SK-N-SH (cell line): ENCODE measurements at regions not wholly inside any gene's neighbourhood (a gene's known extent, or its start where the extent isn't known, plus 50 kb on each side); places are given as distances from the start of the nearest gene placed in this dataset.

Source experiments
- CTCF ChIA-PET: fragments of 300-600, 350-600 bp; formaldehyde crosslinking; extraction: SDS; loops from one replicate; lab custom pipeline; 2021; lab: Yijun Ruan, JAX
- POLR2A ChIA-PET: fragments of 350-600 bp; sonication (Branson Sonifier 250); formaldehyde crosslinking; extraction: SDS; loops from one replicate; lab custom pipeline; 2020; ENCODE audit warnings: antibody characterized with exemption, inconsistent platforms; lab: Yijun Ruan, JAX
- DNase-seq: peaks from one replicate; pipeline ENCODE4 v3.0.0; 2012
- H2AFZ ChIP-seq: fragments of 200-600 bp; sonication (generic); 2 replicates; pipeline ENCODE4 v1.8.1; 2016; ENCODE audit warnings: antibody characterized with exemption, mild to moderate bottlenecking, low read depth
- H3F3A ChIP-seq: fragments of 200-600 bp; sonication (generic); replicated peaks from 2 replicates; pipeline ENCODE3; 2016; ENCODE audit warnings: antibody characterized with exemption, mild to moderate bottlenecking; ENCODE audit not compliant: insufficient read depth
- H3K27ac ChIP-seq, 2 experiments: fragments of 200-500 bp in 1 of 2; fragments of 200-600 bp in 1 of 2; sonication (Bioruptor generic) in 1 of 2; sonication (generic), shearing (Covaris generic) in 1 of 2; 2 replicates each; pipeline versions ENCODE4 v1.5.1 to v1.6.1; 2014 to 2016; ENCODE audit warnings: low read depth in 2 of 2, inconsistent platforms in 1 of 2, low read length in 1 of 2, mild to moderate bottlenecking in 1 of 2, mixed read lengths in 1 of 2
- H3K27me3 ChIP-seq: fragments of 200-600 bp; sonication (generic), shearing (Covaris generic); 2 replicates; pipeline ENCODE4 v1.6.1; 2016; ENCODE audit warnings: mixed run types; ENCODE audit not compliant: insufficient read depth
- H3K36me3 ChIP-seq, 2 experiments: fragments of 200-500 bp in 1 of 2; fragments of 200-600 bp in 1 of 2; sonication (Bioruptor generic) in 1 of 2; sonication (generic) in 1 of 2; replicated peaks in 1 of 2; 2 replicates each; pipeline versions ENCODE3 to v1.5.1; 2014 to 2016; ENCODE audit warnings: low read length in 1 of 2, mild to moderate bottlenecking in 1 of 2; ENCODE audit not compliant: insufficient read depth in 2 of 2, control insufficient read depth in 1 of 2
- H3K4me1 ChIP-seq, 2 experiments: fragments of 200-500 bp in 1 of 2; fragments of 200-600 bp in 1 of 2; sonication (Bioruptor generic) in 1 of 2; sonication (generic), shearing (Covaris generic) in 1 of 2; 2 replicates each; pipeline versions ENCODE4 v1.5.1 to v1.6.1; 2014 to 2016; ENCODE audit warnings: low read depth in 1 of 2, low read length in 1 of 2, mixed run types in 1 of 2; ENCODE audit not compliant: insufficient read depth in 2 of 2, control insufficient read depth in 1 of 2
- H3K4me2 ChIP-seq: fragments of 200-600 bp; sonication (generic), shearing (Covaris generic); 2 replicates; pipeline ENCODE4 v1.6.1; 2017; ENCODE audit warnings: mixed run types
- H3K4me3 ChIP-seq, 2 experiments: fragments of 200-500 bp in 1 of 2; fragments of 200-600 bp in 1 of 2; sonication (Bioruptor generic) in 1 of 2; sonication (generic), shearing (Covaris generic) in 1 of 2; 2 replicates each; pipeline versions ENCODE4 v1.5.1 to v1.8.1; 2014 to 2016; ENCODE audit warnings: low read depth in 2 of 2, inconsistent platforms in 1 of 2, low read length in 1 of 2, mild to moderate bottlenecking in 1 of 2, mixed read lengths in 1 of 2, moderate library complexity in 1 of 2
- H3K79me2 ChIP-seq: fragments of 200-600 bp; sonication (generic); 2 replicates; pipeline ENCODE4 v1.8.1; 2017; ENCODE audit warnings: mild to moderate bottlenecking; ENCODE audit not compliant: insufficient read depth
- H3K9ac ChIP-seq: fragments of 200-600 bp; sonication (generic); 2 replicates; pipeline ENCODE4 v1.6.1; 2017; ENCODE audit warnings: mixed run types
- H3K9me2 ChIP-seq: fragments of 200-600 bp; sonication (generic); 2 replicates; pipeline ENCODE4 v1.6.1; 2017; ENCODE audit warnings: mixed run types
- H3K9me3 ChIP-seq: fragments of 200-600 bp; sonication (generic); 2 replicates; pipeline ENCODE4 v1.6.1; 2017; ENCODE audit warnings: mixed run types, mild to moderate bottlenecking, moderate library complexity
- H4K20me1 ChIP-seq: fragments of 200-600 bp; sonication (generic); 2 replicates; pipeline ENCODE4 v1.6.1; 2017; ENCODE audit warnings: mild to moderate bottlenecking, mixed run types; ENCODE audit not compliant: insufficient read depth
- CHD2 ChIP-seq: fragments of 150-350 bp; IDR thresholded peaks from 2 replicates; pipeline ENCODE4 v1.6.1; 2018; ENCODE audit warnings: low read length; ENCODE audit not compliant: partially characterized antibody
- ELF1 ChIP-seq: IDR thresholded peaks from 2 replicates; pipeline ENCODE4 v1.4.0; 2012
- EP300 ChIP-seq, 2 experiments: IDR thresholded peaks; 2 replicates each; pipeline versions ENCODE4 v1.4.0 to v1.6.1; 2012; ENCODE audit warnings: borderline replicate concordance in 1 of 2, low read depth in 1 of 2, low read length in 1 of 2
- EZH2phosphoT487 ChIP-seq: fragments of 200-600 bp; sonication (generic); IDR thresholded peaks from 2 replicates; pipeline ENCODE4 v1.6.1; 2017; ENCODE audit warnings: low read depth, mixed run types, mild to moderate bottlenecking, antibody characterized with exemption, moderate library complexity, borderline replicate concordance
- FOXJ3 ChIP-seq: sonication (generic); formaldehyde crosslinking; IDR thresholded peaks from 2 replicates; pipeline ENCODE4 v1.5.1; 2020; ENCODE audit warnings: mild to moderate bottlenecking, missing genetic modification reagents
- FOXM1 ChIP-seq: IDR thresholded peaks from 2 replicates; pipeline ENCODE4 v1.4.0; 2012; ENCODE audit warnings: low read depth, mild to moderate bottlenecking
- GABPA ChIP-seq: IDR thresholded peaks from 2 replicates; pipeline ENCODE4 v1.4.0; 2012; ENCODE audit warnings: low read depth, mild to moderate bottlenecking
- GATA2 ChIP-seq: sonication (generic); formaldehyde crosslinking; IDR thresholded peaks from 2 replicates; pipeline ENCODE4 v1.5.0; 2020; ENCODE audit warnings: mild to moderate bottlenecking, missing genetic modification reagents
- JUND ChIP-seq: IDR thresholded peaks from 2 replicates; pipeline ENCODE4 v1.4.0; 2012
- MXI1 ChIP-seq: IDR thresholded peaks from 2 replicates; pipeline ENCODE4 v1.6.1; 2012; ENCODE audit warnings: mild to moderate bottlenecking, low read depth, low read length, improper control_type of control experiment
- NFIC ChIP-seq: IDR thresholded peaks from 2 replicates; pipeline ENCODE4 v1.4.0; 2012; ENCODE audit warnings: borderline replicate concordance
- POLR2AphosphoS5 ChIP-seq: IDR thresholded peaks from 2 replicates; pipeline ENCODE4 v1.6.1; 2012; ENCODE audit warnings: low read depth, low read length
- RCOR1 ChIP-seq: fragments of 150-350 bp; IDR thresholded peaks from 2 replicates; pipeline ENCODE4 v1.6.1; 2017; ENCODE audit warnings: antibody characterized with exemption, low read length
- SMC3 ChIP-seq: IDR thresholded peaks from 2 replicates; pipeline ENCODE4 v1.6.1; 2012; ENCODE audit warnings: low read depth, low read length, improper control_type of control experiment
- TAF1 ChIP-seq: IDR thresholded peaks from 2 replicates; pipeline ENCODE4 v1.6.1; 2012; ENCODE audit warnings: low read depth, mild to moderate bottlenecking, low read length, moderate library complexity, borderline replicate concordance
- TCF12 ChIP-seq: IDR thresholded peaks from 2 replicates; pipeline ENCODE4 v1.4.0; 2012
- TEAD4 ChIP-seq: IDR thresholded peaks from 2 replicates; pipeline ENCODE4 v1.4.0; 2012; ENCODE audit warnings: mild to moderate bottlenecking, borderline replicate concordance; ENCODE audit not compliant: insufficient read depth
- WGBS: methylation state at CpG from one replicate; pipeline ENCODE4 v1.1.6; 2017; ENCODE audit warnings: low lambda C conversion rate; 5-methylcytosine and 5-hydroxymethylcytosine counted together
- TF ChIP-seq, protein P1 (sequence below): IDR thresholded peaks from 2 replicates; pipeline ENCODE4 v1.4.0; 2012; ENCODE audit warnings: low read depth, borderline replicate concordance
- TF ChIP-seq, protein P2 (sequence below): IDR thresholded peaks from 2 replicates; pipeline ENCODE4; 2012
- TF ChIP-seq, protein P3 (sequence below): fragments of 200-600 bp; sonication (generic); IDR thresholded peaks from 2 replicates; pipeline ENCODE4 v1.6.1; 2017; ENCODE audit warnings: antibody characterized with exemption, mild to moderate bottlenecking, moderate library complexity
- TF ChIP-seq, protein P4 (sequence below): IDR thresholded peaks from 2 replicates; pipeline ENCODE4 v1.6.1; 2012; ENCODE audit warnings: mild to moderate bottlenecking, low read depth, low read length, moderate library complexity
- TF ChIP-seq, protein P5 (sequence below): IDR thresholded peaks from 2 replicates; pipeline ENCODE4 v1.4.0; 2012; ENCODE audit warnings: low read depth

DNA sequence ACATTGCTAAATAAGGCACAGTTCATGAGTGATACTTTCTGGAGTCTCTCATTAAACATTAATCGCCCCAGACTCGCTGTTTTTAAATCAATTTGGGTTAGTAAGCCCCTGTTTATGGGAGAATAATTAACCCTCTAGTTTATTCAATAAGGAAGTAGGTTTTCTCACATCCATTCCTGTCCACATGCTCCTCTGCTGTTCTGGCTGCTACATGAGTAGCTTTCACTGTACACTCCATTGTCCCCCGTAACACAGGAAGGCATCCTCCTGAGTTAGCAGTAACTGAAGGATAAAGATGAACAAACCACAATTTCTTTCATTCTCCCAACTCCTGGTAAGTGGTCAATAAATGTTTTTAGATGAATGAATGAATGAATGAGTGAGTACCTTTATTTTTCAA is 378.5 kb downstream of the DIPK2A start:
- no peak for DNase-seq
- Histone ChIP-seq H3K4me1 (no peaks in the 10 kb centered on the region), H3F3A (no peaks in the 10 kb centered on the region), H3K4me2 (no peak overlapping the region), H3K27ac (no peak overlapping the region), H4K20me1 (no peaks in the 10 kb centered on the region), H2AFZ (no peak overlapping the region), H3K9me2 (no peaks in the 10 kb centered on the region), H3K79me2 (no peaks in the 10 kb centered on the region), H3K36me3 (no peaks in the 10 kb centered on the region), H3K4me3 (no peak overlapping the region), H3K9ac (no peak overlapping the region), H3K9me3 (no peaks in the 10 kb centered on the region), H3K27me3 (no peaks in the 10 kb centered on the region)
- TF ChIP-seq RCOR1 (no peak), TAF1 (no peak)
- POLR2A ChIA-PET, result no interaction called here
- CTCF ChIA-PET, result no interaction called here
- 2% methylated on average over 3 of the region's 3 CpGs for WGBS

DNA sequence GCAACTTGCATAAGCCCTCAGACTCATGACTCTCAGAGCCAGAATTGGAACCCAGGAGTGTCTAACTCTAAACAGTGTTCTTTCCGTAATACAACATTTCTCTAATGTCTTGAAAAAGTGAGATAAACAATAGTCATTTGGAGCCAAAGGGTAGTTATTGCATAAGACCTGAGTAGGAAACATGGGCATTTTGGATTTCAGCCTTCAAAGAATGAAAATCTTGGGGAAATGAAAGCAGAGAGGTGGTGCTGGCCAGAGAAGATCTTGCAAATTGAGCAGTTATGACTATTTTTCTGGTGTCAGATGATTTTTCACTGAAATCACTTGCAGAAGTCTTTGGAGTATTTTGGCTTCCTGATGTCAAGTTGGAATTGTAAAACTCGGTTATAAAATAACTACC is 379.4 kb downstream of the DIPK2A start:
- Histone ChIP-seq H3K9ac (no peak overlapping the region), H2AFZ (no peak overlapping the region), H3K79me2 (no peaks in the 10 kb centered on the region), H3K27me3 (no peaks in the 10 kb centered on the region), H3K9me3 (no peaks in the 10 kb centered on the region), H4K20me1 (no peaks in the 10 kb centered on the region), H3K4me3 (no peak overlapping the region), H3K4me2 (no peak overlapping the region), H3K4me1 (no peaks in the 10 kb centered on the region), H3K9me2 (no peaks in the 10 kb centered on the region), H3F3A (no peaks in the 10 kb centered on the region), H3K27ac (no peak overlapping the region), H3K36me3 (no peaks in the 10 kb centered on the region)
- TF ChIP-seq, protein P1, sequence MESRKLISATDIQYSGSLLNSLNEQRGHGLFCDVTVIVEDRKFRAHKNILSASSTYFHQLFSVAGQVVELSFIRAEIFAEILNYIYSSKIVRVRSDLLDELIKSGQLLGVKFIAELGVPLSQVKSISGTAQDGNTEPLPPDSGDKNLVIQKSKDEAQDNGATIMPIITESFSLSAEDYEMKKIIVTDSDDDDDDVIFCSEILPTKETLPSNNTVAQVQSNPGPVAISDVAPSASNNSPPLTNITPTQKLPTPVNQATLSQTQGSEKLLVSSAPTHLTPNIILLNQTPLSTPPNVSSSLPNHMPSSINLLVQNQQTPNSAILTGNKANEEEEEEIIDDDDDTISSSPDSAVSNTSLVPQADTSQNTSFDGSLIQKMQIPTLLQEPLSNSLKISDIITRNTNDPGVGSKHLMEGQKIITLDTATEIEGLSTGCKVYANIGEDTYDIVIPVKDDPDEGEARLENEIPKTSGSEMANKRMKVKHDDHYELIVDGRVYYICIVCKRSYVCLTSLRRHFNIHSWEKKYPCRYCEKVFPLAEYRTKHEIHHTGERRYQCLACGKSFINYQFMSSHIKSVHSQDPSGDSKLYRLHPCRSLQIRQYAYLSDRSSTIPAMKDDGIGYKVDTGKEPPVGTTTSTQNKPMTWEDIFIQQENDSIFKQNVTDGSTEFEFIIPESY, result no peak
- TF ChIP-seq GABPA (no peak), SMC3 (no peak), CHD2 (no peak), GATA2 (CRISPR knock-in tag) (no peak), TCF12 (no peak), POLR2AphosphoS5 (no peak), EZH2phosphoT487 (no peak), NFIC (no peak), EP300 (IDR thresholded peaks at IDR 0.05; ENCODE audit: borderline replicate concordance in 1 of 2, low read depth in 1 of 2, low read length in 1 of 2) (no peak), MXI1 (no peak), FOXM1 (no peak), ELF1 (no peak), FOXJ3 (CRISPR knock-in tag) (no peak), TEAD4 (no peak), JUND (no peak)
- TF ChIP-seq, protein P2, sequence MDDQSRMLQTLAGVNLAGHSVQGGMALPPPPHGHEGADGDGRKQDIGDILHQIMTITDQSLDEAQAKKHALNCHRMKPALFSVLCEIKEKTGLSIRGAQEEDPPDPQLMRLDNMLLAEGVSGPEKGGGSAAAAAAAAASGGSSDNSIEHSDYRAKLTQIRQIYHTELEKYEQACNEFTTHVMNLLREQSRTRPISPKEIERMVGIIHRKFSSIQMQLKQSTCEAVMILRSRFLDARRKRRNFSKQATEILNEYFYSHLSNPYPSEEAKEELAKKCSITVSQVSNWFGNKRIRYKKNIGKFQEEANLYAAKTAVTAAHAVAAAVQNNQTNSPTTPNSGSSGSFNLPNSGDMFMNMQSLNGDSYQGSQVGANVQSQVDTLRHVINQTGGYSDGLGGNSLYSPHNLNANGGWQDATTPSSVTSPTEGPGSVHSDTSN, result no peak
- TF ChIP-seq, protein P3, sequence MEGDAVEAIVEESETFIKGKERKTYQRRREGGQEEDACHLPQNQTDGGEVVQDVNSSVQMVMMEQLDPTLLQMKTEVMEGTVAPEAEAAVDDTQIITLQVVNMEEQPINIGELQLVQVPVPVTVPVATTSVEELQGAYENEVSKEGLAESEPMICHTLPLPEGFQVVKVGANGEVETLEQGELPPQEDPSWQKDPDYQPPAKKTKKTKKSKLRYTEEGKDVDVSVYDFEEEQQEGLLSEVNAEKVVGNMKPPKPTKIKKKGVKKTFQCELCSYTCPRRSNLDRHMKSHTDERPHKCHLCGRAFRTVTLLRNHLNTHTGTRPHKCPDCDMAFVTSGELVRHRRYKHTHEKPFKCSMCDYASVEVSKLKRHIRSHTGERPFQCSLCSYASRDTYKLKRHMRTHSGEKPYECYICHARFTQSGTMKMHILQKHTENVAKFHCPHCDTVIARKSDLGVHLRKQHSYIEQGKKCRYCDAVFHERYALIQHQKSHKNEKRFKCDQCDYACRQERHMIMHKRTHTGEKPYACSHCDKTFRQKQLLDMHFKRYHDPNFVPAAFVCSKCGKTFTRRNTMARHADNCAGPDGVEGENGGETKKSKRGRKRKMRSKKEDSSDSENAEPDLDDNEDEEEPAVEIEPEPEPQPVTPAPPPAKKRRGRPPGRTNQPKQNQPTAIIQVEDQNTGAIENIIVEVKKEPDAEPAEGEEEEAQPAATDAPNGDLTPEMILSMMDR, result no peak
- TF ChIP-seq, protein P4, sequence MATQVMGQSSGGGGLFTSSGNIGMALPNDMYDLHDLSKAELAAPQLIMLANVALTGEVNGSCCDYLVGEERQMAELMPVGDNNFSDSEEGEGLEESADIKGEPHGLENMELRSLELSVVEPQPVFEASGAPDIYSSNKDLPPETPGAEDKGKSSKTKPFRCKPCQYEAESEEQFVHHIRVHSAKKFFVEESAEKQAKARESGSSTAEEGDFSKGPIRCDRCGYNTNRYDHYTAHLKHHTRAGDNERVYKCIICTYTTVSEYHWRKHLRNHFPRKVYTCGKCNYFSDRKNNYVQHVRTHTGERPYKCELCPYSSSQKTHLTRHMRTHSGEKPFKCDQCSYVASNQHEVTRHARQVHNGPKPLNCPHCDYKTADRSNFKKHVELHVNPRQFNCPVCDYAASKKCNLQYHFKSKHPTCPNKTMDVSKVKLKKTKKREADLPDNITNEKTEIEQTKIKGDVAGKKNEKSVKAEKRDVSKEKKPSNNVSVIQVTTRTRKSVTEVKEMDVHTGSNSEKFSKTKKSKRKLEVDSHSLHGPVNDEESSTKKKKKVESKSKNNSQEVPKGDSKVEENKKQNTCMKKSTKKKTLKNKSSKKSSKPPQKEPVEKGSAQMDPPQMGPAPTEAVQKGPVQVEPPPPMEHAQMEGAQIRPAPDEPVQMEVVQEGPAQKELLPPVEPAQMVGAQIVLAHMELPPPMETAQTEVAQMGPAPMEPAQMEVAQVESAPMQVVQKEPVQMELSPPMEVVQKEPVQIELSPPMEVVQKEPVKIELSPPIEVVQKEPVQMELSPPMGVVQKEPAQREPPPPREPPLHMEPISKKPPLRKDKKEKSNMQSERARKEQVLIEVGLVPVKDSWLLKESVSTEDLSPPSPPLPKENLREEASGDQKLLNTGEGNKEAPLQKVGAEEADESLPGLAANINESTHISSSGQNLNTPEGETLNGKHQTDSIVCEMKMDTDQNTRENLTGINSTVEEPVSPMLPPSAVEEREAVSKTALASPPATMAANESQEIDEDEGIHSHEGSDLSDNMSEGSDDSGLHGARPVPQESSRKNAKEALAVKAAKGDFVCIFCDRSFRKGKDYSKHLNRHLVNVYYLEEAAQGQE, result no peak
- TF ChIP-seq, protein P5, sequence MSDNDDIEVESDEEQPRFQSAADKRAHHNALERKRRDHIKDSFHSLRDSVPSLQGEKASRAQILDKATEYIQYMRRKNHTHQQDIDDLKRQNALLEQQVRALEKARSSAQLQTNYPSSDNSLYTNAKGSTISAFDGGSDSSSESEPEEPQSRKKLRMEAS, result no peak
- CTCF ChIA-PET, result no interaction called here
- WGBS, result 11% methylated on average over 2 of the region's 2 CpGs
- POLR2A ChIA-PET, result no interaction called here
- no peak for DNase-seq
